ENCODE measurements at regions not wholly inside any gene's neighbourhood (a gene's known extent, or its start where the extent isn't known, plus 50 kb on each side); places are given as distances from the start of the nearest gene placed in this dataset.

GRCh38 chr20:24084281-24084680 lies 95.7 kb upstream of the GGTLC1 start:
- DNase-seq: no peak
- no peak for TF ChIP-seq CTCF (IDR thresholded peaks at IDR 0.05; ENCODE audit: low read depth, low read length, missing control alignments)
- in situ Hi-C loops (cut with HindIII; ENCODE audit: low pct_ligation_motif_present, low sequenced_read_pairs): no loop called here

GRCh38 chr20:24081077-24081476 lies 92.5 kb upstream of the GGTLC1 start:
- Histone ChIP-seq H3K4me3 (ENCODE audit: low read depth, low read length) (no peak overlapping the region), H3K27ac (no peak overlapping the region), H3K36me3 (replicated peaks) (no peaks in the 10 kb centered on the region), H3K27me3 (replicated peaks) (no peaks in the 10 kb centered on the region)
- no peak for TF ChIP-seq CTCF (IDR thresholded peaks at IDR 0.05; ENCODE audit: low read depth, low read length, missing control alignments)
- in situ Hi-C loops (cut with HindIII; ENCODE audit: low pct_ligation_motif_present, low sequenced_read_pairs): no loop called here
- DNase-seq: no peak

More at GRCh38 chr20:24084281-24084680, 95.7 kb upstream of the GGTLC1 start:
- Histone ChIP-seq H3K36me3 (replicated peaks) (no peaks in the 10 kb centered on the region), H3K27ac (no peak overlapping the region), H3K27me3 (replicated peaks) (no peaks in the 10 kb centered on the region), H3K4me3 (ENCODE audit: low read depth, low read length) (no peak overlapping the region)

- in situ Hi-C loops (cut with HindIII; ENCODE audit: low pct_ligation_motif_present, low sequenced_read_pairs): no loop called here
- Histone ChIP-seq H3K36me3 (replicated peaks) (no peaks in the 10 kb centered on the region), H3K4me3 (ENCODE audit: low read depth, low read length) (no peak overlapping the region), H3K27me3 (replicated peaks) (no peaks in the 10 kb centered on the region), H3K27ac (no peak overlapping the region)
- no peak for TF ChIP-seq CTCF (IDR thresholded peaks at IDR 0.05; ENCODE audit: low read depth, low read length, missing control alignments)
- DNase-seq: no peak
Observed at GRCh38 chr20:24079661-24080412, 91.3 kb upstream of the GGTLC1 start.

GRCh38 chr20:24077145-24077544 lies 88.6 kb upstream of the GGTLC1 start:
- Histone ChIP-seq H3K4me3 (ENCODE audit: low read depth, low read length) (no peak overlapping the region), H3K36me3 (replicated peaks) (no peaks in the 10 kb centered on the region), H3K27ac (no peak overlapping the region), H3K27me3 (replicated peaks) (no peaks in the 10 kb centered on the region)
- in situ Hi-C loops (cut with HindIII; ENCODE audit: low pct_ligation_motif_present, low sequenced_read_pairs): no loop called here
- TF ChIP-seq CTCF (IDR thresholded peaks at IDR 0.05; ENCODE audit: low read depth, low read length, missing control alignments): no peak
- no peak for DNase-seq

GRCh38 chr20:24070679-24071078 lies 82.1 kb upstream of the GGTLC1 start:
- TF ChIP-seq CTCF (IDR thresholded peaks at IDR 0.05; ENCODE audit: low read depth, low read length, missing control alignments): no peak
- H3K27me3 ChIP-seq (replicated peaks): no peaks in the 10 kb centered on the region
- DNase-seq: no peak
- no peak overlapping the region for H3K4me3 ChIP-seq (ENCODE audit: low read depth, low read length)
- no peak overlapping the region for H3K27ac ChIP-seq
- in situ Hi-C loops (cut with HindIII; ENCODE audit: low pct_ligation_motif_present, low sequenced_read_pairs): no loop called here
- H3K36me3 ChIP-seq (replicated peaks): no peaks in the 10 kb centered on the region

All from brain microvascular endothelial cell (primary cell).